Endodermal cell (in vitro differentiated cells): ENCODE measurements at regions not wholly inside any gene's neighbourhood (a gene's known extent, or its start where the extent isn't known, plus 50 kb on each side); places are given as distances from the start of the nearest gene placed in this dataset.

Experiments
- DNase-seq: peaks from one replicate; pipeline ENCODE4 v3.0.0-alpha.2; 2017
- H3K27ac ChIP-seq: 2 replicates; pipeline ENCODE4 v1.5.1; 2013; ENCODE audit warnings: mild to moderate bottlenecking, low read depth, low read length, moderate library complexity
- H3K27me3 ChIP-seq: 2 replicates; pipeline ENCODE4 v1.6.1; 2013; ENCODE audit warnings: mild to moderate bottlenecking, low read length, moderate library complexity; ENCODE audit not compliant: insufficient read depth, control insufficient read depth, poor library complexity, severe bottlenecking
- H3K36me3 ChIP-seq: 2 replicates; pipeline ENCODE4 v1.7.0; 2013; ENCODE audit warnings: mild to moderate bottlenecking, low read length, moderate library complexity; ENCODE audit not compliant: control insufficient read depth, insufficient read depth
- H3K4me1 ChIP-seq: one replicate; pipeline ENCODE4 v1.7.0; 2013; ENCODE audit warnings: low read length; ENCODE audit not compliant: control insufficient read depth, insufficient read depth
- H3K4me3 ChIP-seq: 2 replicates; pipeline ENCODE4 v1.5.1; 2013; ENCODE audit warnings: mild to moderate bottlenecking, low read length, moderate library complexity
- H3K9ac ChIP-seq: 2 replicates; pipeline ENCODE4 v1.6.1; 2013; ENCODE audit warnings: mild to moderate bottlenecking, low read length, moderate library complexity; ENCODE audit not compliant: poor library complexity, severe bottlenecking; ENCODE audit errors: extremely low read depth
- H3K9me3 ChIP-seq: 2 replicates; pipeline ENCODE4 v1.6.1; 2013; ENCODE audit warnings: mild to moderate bottlenecking, low read length, moderate library complexity; ENCODE audit not compliant: control insufficient read depth
- H3K27ac Mint-ChIP-seq: 2 replicates; pipeline ENCODE4 v1.8.0; 2020; ENCODE audit warnings: mixed read lengths
- H3K27me3 Mint-ChIP-seq: 2 replicates; pipeline ENCODE4 v1.8.0; 2021; ENCODE audit warnings: mild to moderate bottlenecking, mixed read lengths; ENCODE audit not compliant: insufficient read depth
- H3K36me3 Mint-ChIP-seq: 2 replicates; pipeline ENCODE4 v1.8.0; 2020; ENCODE audit warnings: low read depth, mixed read lengths
- H3K4me1 Mint-ChIP-seq: 2 replicates; pipeline ENCODE4 v1.8.0; 2020; ENCODE audit warnings: mixed read lengths
- H3K4me3 Mint-ChIP-seq: 2 replicates; pipeline ENCODE4 v1.8.0; 2020; ENCODE audit warnings: mild to moderate bottlenecking, moderate library complexity, mixed read lengths
- H3K9me3 Mint-ChIP-seq: 2 replicates; pipeline ENCODE4 v1.8.0; 2020; ENCODE audit warnings: mild to moderate bottlenecking, mixed read lengths
- WGBS, 2 experiments: methylation state at CpG; one replicate each; pipeline versions ENCODE4 v1.1.5 to v1.1.7; 2013; ENCODE audit warnings: missing lambda C conversion rate in 2 of 2, mixed read lengths in 1 of 2; ENCODE audit not compliant: insufficient coverage in 1 of 2, insufficient read length in 1 of 2; 5-methylcytosine and 5-hydroxymethylcytosine counted together
- TF ChIP-seq, protein P1 (sequence below): fragments of 200-600 bp; sonication (generic); conservative IDR thresholded peaks from 2 replicates; pipeline ENCODE4 v1.5.0; 2021; ENCODE audit warnings: antibody characterized with exemption, mild to moderate bottlenecking

DNA sequence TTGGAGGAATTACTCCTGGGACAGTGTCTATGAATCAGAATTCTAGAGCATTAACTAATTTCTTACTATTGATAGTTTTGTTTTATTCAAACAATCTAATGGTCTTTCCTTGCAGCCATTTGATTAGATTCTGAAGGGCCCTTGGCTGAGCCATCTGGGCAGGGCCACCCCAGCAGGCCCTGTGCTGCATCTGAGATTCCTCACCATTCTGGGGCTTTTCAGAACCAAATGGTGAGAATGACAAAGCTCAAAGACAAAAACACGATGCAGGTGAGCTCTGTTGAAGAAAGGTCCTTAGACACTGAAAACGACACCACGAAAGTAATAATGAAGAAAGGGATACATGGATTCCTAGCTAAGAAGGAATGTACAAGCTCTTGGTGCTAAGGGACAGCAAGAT is 321.0 kb upstream of the IRX4 start:
- peaks cover 10% of the 10 kb centered on the region for H3K4me1 ChIP-seq
- H3K36me3 ChIP-seq, result no peaks in the 10 kb centered on the region
- Mint-ChIP-seq H3K4me1 (peaks cover 20% of the 10 kb centered on the region), H3K36me3 (no peaks in the 10 kb centered on the region), H3K27ac (no peak overlapping the region), H3K9me3 (no peaks in the 10 kb centered on the region), H3K4me3 (no peak overlapping the region), H3K27me3 (peaks cover 14% of the 10 kb centered on the region)
- TF ChIP-seq, protein P1, sequence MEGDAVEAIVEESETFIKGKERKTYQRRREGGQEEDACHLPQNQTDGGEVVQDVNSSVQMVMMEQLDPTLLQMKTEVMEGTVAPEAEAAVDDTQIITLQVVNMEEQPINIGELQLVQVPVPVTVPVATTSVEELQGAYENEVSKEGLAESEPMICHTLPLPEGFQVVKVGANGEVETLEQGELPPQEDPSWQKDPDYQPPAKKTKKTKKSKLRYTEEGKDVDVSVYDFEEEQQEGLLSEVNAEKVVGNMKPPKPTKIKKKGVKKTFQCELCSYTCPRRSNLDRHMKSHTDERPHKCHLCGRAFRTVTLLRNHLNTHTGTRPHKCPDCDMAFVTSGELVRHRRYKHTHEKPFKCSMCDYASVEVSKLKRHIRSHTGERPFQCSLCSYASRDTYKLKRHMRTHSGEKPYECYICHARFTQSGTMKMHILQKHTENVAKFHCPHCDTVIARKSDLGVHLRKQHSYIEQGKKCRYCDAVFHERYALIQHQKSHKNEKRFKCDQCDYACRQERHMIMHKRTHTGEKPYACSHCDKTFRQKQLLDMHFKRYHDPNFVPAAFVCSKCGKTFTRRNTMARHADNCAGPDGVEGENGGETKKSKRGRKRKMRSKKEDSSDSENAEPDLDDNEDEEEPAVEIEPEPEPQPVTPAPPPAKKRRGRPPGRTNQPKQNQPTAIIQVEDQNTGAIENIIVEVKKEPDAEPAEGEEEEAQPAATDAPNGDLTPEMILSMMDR, result no peak
- H3K4me3 ChIP-seq, result no peak overlapping the region
- no peak overlapping the region for H3K27ac ChIP-seq
- whole genome bisulfite sequencing, 2 experiments, result 73 to 74% methylated on average over 3 of the region's 3 CpGs
- H3K27me3 ChIP-seq, result no peaks in the 10 kb centered on the region
- H3K9me3 ChIP-seq, result no peaks in the 10 kb centered on the region
- no peak overlapping the region for H3K9ac ChIP-seq
- DNase-seq, result peak; percentile 43

DNA sequence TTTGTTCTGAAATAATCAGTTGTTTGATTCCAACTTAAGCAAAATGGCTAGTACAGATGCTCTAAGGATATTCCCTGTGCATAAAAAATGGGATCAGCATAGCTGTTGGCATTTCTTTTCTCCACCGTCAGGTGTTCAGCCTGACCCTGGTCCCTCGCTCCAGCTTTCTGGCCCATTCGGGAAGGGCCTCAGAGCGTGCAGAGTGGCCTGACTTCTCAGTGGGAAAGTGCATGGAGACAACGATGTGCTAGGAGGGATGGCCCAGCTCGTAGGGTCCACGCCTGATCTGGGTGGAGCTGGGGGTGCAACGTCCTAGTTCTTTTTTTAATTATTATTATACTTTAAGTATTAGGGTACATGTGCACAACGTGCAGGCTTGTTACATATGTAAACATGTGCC is 319.1 kb upstream of the IRX4 start:
- WGBS, 2 experiments, result 95% methylated on average over 7 of the region's 9 CpGs; no CpG with 5 or more reads in 1 of the 2 experiments
- Mint-ChIP-seq H3K4me3 (no peak overlapping the region), H3K27me3 (peaks cover 16% of the 10 kb centered on the region), H3K36me3 (no peaks in the 10 kb centered on the region), H3K27ac (no peak overlapping the region), H3K9me3 (no peaks in the 10 kb centered on the region), H3K4me1 (peaks cover 9% of the 10 kb centered on the region)
- no peak overlapping the region for H3K4me3 ChIP-seq
- peaks cover 4% of the 10 kb centered on the region for H3K4me1 ChIP-seq
- no peak overlapping the region for H3K9ac ChIP-seq
- H3K36me3 ChIP-seq, result no peaks in the 10 kb centered on the region
- TF ChIP-seq, protein P1, result no peak
- H3K27me3 ChIP-seq, result no peaks in the 10 kb centered on the region
- no peaks in the 10 kb centered on the region for H3K9me3 ChIP-seq
- DNase-seq, result no peak
- H3K27ac ChIP-seq, result no peak overlapping the region

- Mint-ChIP-seq H3K27me3 (peaks cover 16% of the 10 kb centered on the region), H3K36me3 (no peaks in the 10 kb centered on the region), H3K4me3 (no peak overlapping the region)
Observed at GRCh38 chr5:2201421-2201820, 318.7 kb upstream of the IRX4 start.

More at GRCh38 chr5:2201421-2201820, 318.7 kb upstream of the IRX4 start:
- H3K9ac ChIP-seq, result no peak overlapping the region
- Mint-ChIP-seq H3K27ac (no peak overlapping the region), H3K4me1 (peaks cover 6% of the 10 kb centered on the region), H3K9me3 (no peaks in the 10 kb centered on the region)
- WGBS, 2 experiments, result 91% methylated on average over 2 of the region's 2 CpGs; no CpG with 5 or more reads in 1 of the 2 experiments
- no peak overlapping the region for H3K4me3 ChIP-seq
- H3K4me1 ChIP-seq, result no peaks in the 10 kb centered on the region
- no peaks in the 10 kb centered on the region for H3K36me3 ChIP-seq
- no peak for DNase-seq
- H3K27ac ChIP-seq, result no peak overlapping the region
- H3K27me3 ChIP-seq, result no peaks in the 10 kb centered on the region
- TF ChIP-seq, protein P1, result no peak
- no peaks in the 10 kb centered on the region for H3K9me3 ChIP-seq
